HG03095 (cell line): ENCODE measurements at regions not wholly inside any gene's neighbourhood (a gene's known extent, or its start where the extent isn't known, plus 50 kb on each side); places are given as distances from the start of the nearest gene placed in this dataset.
"Not testable (repeated sequence)": the region's sequence is repeated elsewhere in the genome, so short reads cannot be mapped to it uniquely, and the experiment has no call there.

Experiments
- ATAC-seq: cut with Tn5 transposase; IDR thresholded peaks from one replicate; pipeline ENCODE4 v1.9.1; 2021; ENCODE audit warnings: moderate library complexity; ENCODE audit not compliant: unreplicated experiment

DNA sequence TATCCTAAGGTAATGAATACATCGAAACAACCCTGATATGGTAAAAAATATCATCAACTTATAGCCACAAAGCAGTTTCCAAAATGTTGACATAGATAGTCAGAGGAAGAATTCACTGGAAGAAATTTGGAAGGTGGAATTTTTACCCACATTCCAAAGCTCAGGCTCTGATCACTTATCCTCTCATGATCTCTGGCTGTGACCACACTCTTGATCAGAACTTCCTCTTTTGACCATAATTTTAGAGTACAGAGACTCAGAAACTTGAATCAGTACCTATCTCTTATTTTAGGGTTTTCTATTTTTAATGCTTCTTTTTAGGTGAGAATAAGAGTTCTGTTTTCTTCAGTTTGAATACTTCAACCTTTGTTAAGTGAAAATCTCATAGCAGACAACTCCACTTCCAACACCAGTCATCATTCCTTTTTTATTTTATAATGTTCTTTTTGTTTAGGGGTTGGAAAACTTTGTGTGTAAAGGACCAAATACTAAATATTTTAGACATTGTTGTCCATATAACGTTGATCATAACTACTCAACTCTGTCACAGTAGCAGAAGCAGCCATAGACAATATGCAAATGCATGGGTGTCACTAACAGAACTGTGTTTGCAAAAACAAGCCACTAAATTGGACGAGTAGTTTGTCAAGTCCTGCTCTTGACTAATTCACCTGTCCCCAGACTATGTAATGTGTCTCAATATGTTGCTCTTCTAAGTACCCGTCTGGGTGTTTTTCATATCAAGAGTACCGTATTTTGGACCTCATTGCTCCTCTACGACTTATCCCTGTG is 891.6 kb upstream of the CRIM1 start:
- no peak for ATAC-seq

DNA sequence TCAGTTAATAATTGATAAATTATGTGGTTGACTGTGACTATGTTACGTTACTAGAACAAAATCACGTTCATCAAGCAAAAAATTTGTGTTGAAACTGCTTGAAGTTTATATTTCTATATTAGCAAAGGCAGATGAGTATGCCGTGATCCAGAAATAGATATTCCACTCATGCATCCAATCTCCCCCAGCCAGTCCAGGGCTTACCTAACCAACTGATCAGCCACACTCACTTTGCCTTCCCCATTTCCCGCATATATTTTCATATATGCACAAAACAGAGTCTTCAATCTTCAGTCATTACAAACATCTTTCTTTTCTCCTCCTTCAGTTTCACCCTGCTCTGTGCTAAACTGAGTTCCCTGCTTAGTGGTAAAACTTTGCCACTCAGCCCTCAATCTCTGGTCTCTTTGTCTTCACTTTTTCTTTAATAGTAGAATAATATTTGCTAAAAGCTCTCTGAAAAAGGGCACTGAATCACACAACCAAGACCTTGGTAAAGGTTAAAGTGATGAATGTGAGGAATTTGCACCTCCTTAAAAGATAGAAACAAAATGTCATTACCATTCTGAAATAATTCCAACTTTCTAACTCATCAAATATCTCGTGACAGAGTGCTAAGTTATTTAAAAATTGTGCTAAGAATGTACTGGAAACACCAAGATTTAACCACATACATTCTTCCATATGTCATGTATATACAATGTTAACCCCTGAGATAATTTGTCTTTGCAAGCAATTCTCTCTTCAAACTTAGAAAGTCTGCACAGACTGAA is 893.2 kb upstream of the CRIM1 start:
- ATAC-seq, result no peak

DNA sequence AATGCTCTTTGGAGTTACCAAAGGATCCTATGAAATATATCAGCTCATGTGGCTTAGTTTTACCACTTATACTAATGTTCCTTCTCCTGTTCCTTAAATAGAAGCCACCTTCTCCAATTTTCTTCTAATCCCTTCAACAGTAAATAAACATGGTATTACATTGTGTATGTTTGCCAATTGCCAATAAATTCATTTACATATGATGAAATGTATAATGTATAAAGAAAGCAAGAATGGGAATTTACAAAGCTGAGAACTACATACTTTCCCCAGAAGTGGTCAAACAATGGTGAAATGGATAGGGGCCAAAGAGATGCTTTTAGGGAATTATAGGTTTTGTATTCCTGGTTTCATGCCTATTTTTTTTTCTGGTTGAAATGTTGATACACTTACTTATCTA is 894.2 kb upstream of the CRIM1 start:
- ATAC-seq, result no peak

DNA sequence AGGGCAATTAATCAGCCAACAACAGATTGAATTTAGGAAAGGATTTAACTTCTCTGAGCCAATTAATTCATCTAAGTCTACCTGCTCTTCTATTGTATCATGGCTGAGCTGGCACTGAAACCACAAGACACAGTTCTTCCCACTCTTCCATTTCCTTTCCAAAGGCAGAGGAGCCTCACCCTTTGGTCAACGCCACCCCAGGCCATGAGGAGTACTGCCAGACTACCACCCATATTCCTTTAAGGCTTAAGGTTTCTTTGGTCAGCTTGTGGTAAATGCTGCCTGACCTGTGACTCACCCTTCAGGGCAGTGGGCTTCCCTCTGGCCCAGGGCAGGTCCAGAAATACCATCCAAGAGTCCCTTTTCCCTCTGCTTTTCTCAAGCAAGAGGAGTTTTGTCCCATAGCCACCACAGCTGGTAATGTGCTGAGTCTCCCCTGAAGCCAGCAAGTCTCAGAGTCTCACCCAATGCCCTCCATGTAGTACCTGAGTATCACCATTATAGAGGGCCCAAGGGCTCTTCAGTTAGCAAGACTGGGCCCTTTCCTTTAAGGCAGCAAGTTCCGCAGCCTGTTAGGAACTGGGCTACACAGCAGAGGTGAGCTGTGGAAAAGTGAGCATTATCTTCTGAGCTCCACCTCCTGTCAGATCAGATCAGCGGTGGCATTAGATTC is 900.5 kb upstream of the CRIM1 start:
- no peak for ATAC-seq

DNA sequence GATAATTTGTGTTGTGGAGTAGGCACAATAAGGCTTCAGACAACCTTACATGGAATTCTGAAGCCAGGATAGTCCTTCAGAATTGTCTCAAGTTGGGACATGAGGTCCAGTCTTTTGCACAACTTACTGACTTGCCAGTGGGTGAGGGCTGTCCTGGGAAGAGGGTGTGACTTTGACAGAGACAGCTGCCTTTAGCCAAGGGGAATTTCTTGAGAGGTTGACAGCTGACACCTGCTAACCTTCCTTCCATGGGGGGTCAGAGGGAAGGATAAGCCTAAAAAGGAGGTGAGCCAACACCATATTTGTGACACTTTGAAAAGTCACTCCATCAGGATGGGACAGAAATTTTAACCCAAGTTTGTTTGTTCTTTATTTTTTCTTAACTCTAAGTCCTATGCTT is 907.8 kb upstream of the CRIM1 start:
- ATAC-seq, result no peak

DNA sequence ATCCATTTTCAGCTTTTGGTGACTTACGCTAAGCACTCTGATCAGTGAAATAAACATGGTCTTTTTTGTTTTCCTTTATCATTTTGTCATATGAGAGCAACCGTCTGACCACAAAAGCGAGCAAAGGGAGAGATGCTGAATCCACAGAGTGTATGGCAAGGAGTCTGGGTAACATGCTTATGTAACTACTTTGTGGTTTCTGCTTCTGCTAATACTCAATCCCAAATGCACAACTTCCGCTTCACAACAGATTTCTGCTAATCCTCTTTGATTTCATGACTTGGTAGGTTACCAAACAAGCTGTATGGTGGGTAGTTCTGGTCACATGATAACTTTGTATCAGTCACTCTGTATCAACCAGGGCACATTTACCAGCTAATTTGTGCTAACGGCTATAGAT is 908.4 kb upstream of the CRIM1 start:
- ATAC-seq, result no peak

DNA sequence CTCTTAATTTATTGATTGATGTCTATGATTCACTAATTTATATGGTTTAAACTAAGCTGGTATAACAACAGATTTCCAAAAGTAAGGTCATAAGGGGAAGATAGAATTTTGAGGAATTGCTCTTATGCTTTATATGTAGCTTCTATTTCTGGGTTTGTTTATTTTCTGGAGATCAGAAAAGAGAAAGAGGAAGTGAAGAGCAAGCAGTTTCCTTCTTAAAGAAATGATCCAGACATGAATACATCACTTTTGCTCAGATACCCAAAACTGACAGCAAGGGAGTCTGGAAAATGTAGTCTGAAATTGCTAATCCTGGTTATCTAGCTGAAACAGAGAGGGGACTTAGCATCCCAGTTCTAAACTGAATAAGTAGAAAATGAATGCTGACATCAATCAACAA is 912.5 kb upstream of the CRIM1 start:
- no peak for ATAC-seq

DNA sequence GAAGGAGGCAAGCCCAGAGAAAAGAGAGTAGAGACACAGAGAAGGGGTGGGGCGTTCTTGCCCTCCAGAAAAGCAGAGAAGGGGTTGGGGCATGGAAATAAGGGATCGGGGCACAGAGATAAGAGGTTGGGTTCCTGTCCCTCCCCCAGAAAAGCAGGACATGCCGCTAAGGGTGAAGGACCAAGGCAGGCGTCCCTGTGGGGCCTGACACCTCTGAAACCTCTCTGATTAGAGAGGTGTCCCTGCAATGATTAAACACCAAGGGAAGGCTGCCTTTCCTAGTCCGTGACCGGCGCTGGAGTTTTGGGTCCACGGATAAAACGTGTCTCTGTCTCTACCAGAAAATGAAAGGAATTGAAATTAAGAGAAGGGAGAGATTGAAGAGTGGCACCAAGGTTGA is 914.0 kb upstream of the CRIM1 start:
- not testable (repeated sequence) for ATAC-seq

DNA sequence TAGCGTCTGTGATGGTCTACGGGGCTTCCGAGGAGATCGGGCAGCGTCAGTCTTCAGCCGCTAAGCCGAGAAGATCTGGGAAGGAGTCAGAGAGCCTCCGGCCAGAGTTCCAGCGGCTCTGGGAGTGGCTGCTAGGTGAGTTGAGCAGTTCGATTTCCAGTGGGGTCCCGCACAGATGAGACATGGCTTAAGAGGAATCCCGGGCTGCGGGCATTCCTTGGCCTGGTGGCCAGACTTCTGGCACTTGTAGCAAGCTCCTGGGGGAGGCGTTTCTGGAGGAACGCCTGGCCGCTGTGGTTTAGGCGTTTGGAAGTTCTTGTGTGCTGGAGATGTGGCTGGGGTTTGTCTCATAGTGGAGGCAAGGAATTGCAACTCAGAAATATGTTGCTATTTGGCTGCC is 915.3 kb upstream of the CRIM1 start:
- ATAC-seq, result not testable (repeated sequence)

DNA sequence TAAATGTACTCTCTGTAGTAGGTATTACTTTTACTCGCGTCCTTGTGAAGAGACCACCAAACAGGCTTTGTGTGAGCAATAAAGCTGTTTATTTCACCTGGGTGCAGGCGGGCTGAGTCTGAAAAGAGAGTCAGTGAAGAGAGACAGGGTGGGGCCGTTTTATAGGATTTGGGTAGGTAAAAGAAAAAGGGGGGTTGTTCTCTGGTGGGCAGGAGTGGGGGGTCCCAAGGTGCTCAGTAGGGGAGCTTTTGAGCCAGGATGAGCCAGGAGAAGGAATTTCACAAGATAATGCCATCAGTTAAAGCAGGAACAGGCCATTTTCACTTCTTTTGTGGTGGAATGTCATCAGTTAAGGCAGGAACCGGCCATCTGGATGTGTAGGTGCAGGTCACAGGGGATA is 918.7 kb upstream of the CRIM1 start:
- not testable (repeated sequence) for ATAC-seq

DNA sequence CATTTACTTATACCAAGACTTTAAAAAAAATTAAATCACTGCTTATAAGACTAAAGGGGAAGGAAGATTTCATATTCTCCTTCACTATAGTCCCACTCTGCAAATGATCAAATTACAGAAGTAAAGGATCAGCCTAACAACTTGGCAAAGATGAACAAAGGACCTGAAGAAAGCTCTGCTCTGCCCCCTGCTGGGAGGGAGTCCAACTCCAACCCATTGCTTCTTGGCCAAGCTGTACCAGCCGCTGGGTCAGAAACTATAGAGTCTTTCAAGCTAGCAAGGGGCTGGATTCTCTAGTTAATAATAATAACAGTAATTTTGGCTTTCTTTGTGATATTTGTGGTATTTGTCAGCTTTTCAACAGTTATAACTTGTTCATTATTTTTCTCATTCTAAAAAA is 927.0 kb upstream of the CRIM1 start:
- ATAC-seq, result no peak

DNA sequence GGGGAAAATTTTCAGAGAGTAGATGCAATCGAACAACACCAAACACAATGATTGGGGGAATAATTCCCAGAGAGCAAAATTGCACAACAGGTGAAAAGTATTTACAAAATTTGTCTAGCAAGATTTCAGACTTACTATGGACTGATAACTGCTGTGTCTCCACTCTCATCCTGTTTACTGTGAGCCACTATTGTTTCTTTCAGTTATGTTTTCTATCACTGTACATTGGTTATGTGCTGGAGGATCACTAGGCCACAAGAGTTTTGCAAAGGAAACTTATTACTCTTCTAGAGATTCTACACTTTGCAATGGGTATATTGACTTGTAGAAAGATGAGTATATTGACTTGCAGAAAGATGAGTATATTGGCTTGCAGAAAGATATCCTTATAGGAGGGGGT is 934.1 kb upstream of the CRIM1 start:
- no peak for ATAC-seq

DNA sequence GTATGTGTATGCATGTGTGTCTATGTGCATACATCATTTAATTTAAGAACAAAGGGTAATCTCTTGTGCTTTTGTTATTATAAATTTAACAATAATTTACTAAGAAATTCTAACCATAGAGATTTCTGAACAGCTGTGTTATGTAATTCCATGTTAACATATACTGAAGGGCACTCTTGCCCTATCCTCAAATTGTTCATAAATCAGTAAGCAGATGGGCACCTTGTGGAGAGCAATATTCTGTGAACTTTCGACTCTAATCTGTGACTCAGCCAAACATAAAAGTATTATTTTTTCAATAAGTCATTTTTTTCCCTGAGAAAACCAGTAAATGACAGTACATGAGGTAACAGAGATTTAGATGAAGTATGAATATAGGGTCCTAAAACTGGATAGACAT is 938.3 kb upstream of the CRIM1 start:
- no peak for ATAC-seq

DNA sequence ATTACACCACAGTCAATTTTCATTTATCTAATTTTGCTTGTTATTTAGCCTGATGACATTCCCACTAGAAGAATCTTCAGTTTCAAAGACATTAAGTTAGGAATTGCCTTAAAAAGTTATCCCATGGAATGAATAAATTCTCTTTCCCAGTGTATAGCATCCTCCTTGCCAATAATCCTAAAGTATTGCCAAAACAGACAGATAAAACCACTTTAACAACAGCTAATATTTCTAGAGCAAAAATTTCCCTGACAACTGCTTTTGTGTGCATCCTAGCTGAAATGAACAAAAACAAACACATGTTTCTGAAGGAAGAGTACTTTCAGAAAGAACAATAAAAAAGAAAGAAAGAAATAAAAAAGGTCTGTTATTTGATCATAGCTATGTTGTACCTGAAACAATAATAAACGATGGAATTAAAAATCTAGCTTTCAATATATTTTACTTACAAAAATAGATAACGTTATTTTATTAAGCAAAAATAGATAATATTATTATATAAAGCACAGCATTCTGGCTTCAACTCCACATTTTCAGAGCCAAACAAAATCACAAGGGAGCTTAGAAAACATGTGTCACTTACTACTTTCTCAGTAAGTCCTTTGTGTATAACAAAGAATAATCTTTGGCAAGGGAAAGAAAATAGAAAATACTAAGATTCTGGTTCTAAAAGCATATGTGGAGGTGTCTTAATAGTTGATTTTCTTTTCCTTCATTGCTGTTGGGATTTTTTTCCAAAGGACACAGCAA is 939.0 kb upstream of the CRIM1 start:
- no peak for ATAC-seq

DNA sequence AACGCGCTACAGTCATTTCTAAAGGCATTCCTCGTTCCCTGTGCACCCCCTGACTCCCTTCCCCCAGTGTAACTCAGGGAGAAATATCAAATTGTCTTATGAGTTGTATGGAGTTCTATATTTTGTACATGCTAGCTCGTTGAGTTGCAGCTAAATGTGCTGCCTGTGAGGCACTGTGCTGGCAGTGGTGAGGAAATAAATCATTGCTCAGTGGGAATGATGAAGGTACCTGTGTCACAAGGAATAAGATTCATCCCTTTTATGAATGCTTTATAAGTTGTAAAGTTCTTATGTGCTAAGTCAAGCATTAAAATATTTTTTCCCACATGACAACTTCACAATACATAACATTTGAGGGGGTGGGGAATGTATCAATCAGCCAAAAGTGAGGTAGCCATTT is 939.6 kb upstream of the CRIM1 start:
- ATAC-seq, result no peak

DNA sequence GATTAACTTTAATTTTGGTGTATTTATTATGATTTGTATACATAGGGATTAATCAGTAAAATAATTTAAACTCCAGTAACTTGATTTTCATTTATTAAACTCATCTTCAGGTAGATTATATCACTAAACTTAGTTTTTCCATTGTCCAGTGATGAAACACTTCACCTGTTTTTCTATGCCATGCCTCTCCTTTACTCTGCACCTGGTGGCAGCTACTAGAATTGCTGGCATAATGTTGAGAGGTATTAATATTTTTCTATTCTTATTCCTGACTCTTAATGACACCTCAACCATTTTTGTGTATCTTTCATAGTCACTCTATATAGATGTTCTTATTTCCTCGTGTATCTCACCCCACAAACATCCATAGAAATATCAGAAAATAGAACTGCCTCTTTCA is 940.3 kb upstream of the CRIM1 start:
- ATAC-seq, result no peak

DNA sequence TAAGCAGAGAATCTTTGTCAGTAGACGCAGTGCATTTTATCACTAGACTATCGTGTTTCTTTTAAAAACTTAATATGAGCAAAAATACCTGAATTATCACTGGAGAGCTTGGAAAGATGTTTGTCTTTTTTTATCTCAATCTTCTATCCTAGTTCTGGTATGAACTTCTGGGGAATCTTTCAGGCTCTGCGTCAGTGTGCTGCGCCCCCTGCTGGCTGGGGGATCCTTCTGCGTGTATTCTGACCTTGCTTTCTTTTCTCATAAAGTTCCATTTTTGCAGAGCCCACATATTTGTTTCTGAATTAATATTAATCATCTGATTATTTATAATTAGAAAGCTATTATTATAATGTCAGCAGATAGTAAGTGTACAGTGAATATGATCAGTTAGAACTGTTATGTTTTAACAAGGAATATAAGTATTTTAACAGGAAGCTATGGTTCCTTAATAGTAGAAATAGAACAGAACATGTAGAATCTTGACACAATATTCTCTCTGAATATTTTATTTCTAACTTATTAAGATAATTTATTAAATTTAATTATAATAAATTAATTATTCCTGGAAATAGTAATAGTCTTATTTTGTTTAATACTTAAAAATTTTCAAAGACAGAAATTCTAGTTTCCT is 945.0 kb upstream of the CRIM1 start:
- peak; percentile 85 for ATAC-seq

DNA sequence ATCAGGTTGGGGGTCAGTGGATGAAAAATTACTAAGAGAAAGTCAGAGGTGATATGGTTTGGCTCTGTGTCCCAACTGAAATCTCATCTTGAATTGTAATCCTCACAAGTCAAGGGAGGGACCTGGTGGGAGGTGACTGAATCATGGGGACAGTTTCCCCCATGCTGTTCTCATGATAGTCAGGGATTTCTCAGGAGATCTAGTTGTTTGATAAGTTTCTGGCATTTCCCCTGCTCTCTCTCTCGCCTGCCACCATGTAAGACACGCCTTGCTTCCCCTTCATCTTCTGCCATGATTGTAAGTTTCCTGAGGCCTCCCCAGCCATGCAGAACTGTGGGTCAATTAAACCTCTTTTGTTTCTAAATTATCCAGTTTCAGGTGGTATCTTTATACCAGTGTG is 945.8 kb upstream of the CRIM1 start:
- no peak for ATAC-seq

DNA sequence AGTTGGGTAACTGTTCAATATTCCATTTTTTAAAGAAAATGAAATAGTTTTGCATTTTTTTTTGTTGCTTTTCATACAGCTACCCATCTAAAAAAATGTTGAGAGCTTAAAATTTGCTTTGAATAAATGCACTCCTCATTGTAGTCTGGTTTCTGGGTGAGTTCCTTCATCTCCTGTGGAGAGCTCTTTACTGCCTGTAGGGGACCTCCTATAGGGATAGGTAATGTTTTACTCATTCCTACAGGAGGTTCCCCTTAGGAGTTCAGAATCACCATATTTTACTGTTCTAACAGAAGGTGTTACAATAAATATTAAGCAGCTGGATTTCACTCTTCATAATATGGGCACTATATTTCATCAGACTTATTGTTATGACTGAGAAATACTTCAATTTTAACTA is 947.3 kb upstream of the CRIM1 start:
- ATAC-seq, result no peak

DNA sequence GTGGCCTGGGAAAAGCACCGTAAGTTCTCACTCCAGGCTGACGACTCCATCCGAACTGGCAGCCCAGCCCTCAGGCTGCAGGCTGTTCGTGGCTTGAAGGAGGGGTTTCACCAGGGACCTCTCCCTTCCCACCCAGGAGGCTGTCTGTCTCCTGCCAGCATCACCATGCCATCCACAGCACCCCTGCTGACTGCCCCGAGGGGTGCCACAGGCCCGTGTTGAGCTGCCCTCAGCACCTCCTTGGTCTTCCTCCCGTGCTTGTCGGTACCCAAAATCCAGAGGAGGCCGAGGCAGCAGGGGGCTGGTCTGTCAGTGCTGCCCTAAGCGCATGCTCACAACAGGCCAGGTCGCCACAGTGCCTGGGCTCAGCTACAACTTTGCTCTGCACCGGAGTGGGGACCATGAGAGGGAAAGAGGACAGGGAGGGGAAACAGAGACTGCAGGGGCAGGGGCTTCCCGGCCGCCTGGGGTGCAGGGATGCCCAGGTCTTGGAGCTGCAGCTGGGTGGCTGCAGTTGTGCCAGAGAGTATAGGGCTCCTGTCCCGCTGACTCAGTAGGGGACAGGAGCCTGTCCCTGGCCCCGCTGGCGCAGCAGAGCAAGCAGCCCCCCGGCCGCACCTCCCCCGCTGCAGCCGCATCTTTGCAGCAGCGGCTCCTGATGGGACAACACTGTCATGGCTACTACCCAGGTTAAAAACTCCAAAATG is 963.7 kb upstream of the CRIM1 start:
- ATAC-seq, result no peak
